H1 (cell line): ENCODE measurements at regions not wholly inside any gene's neighbourhood (a gene's known extent, or its start where the extent isn't known, plus 50 kb on each side); places are given as distances from the start of the nearest gene placed in this dataset.

Experiments
- CTCF ChIA-PET: fragments of 300-600 bp; sonication (Branson Sonifier 250); formaldehyde crosslinking; loops from one replicate; lab custom pipeline; 2021; ENCODE audit not compliant: partially characterized antibody; lab: Charles Lee
- POLR2A ChIA-PET: fragments of 300-600 bp; sonication (Branson Sonifier 250); formaldehyde crosslinking; loops from one replicate; lab custom pipeline; 2021; ENCODE audit warnings: inconsistent platforms; ENCODE audit not compliant: partially characterized antibody; lab: Charles Lee
- DNase-seq, 2 experiments: peaks; one replicate each; pipeline versions ENCODE4 v3.0.0 to v3.0.0-alpha.2; 2010 to 2022; ENCODE audit warnings: low spot score in 2 of 2, low read depth in 1 of 2, mixed read lengths in 1 of 2
- FAIRE-seq: peaks from 2 replicates; lab custom pipeline; 2011; peaks lifted over from hg19 to GRCh38; lab: Jason Lieb, UNC
- H2AFZ ChIP-seq: 2 replicates; pipeline ENCODE4 v1.8.1; 2012; ENCODE audit warnings: low read length, inconsistent platforms
- H2AK5ac ChIP-seq: 2 replicates; pipeline ENCODE4 v1.6.1; 2013; ENCODE audit warnings: low read depth, low read length
- H2BK120ac ChIP-seq: replicated peaks from 2 replicates; pipeline ENCODE3; 2013; ENCODE audit warnings: low read depth, low read length, inconsistent platforms
- H2BK12ac ChIP-seq: 2 replicates; pipeline ENCODE4 v1.6.1; 2013; ENCODE audit warnings: low read depth, low read length
- H2BK15ac ChIP-seq: 2 replicates; pipeline ENCODE4 v1.6.1; 2013; ENCODE audit warnings: low read length
- H2BK20ac ChIP-seq: 2 replicates; pipeline ENCODE4 v1.6.1; 2013; ENCODE audit warnings: low read length
- H2BK5ac ChIP-seq: 2 replicates; pipeline ENCODE4 v1.6.1; 2013; ENCODE audit warnings: low read depth, low read length
- H3K14ac ChIP-seq: 2 replicates; pipeline ENCODE4 v1.6.1; 2013; ENCODE audit warnings: inconsistent platforms; ENCODE audit not compliant: insufficient read length
- H3K18ac ChIP-seq: 2 replicates; pipeline ENCODE4 v1.6.1; 2013; ENCODE audit warnings: low read length; ENCODE audit errors: extremely low read depth
- H3K23ac ChIP-seq: 2 replicates; pipeline ENCODE4 v1.6.1; 2013; ENCODE audit warnings: inconsistent platforms; ENCODE audit not compliant: insufficient read length
- H3K23me2 ChIP-seq: 2 replicates; pipeline ENCODE4 v1.6.1; 2013; ENCODE audit warnings: low read depth, low read length
- H3K27ac ChIP-seq: 2 replicates; pipeline ENCODE4 v1.6.1; 2011; ENCODE audit warnings: low read depth, low read length, inconsistent platforms
- H3K27me3 ChIP-seq, 4 experiments: replicated peaks in 1 of 4; 1 replicate in 1 of 4; 2 replicates in 3 of 4; pipeline versions ENCODE4 v1.6.1 to v1.8.1; 2011 to 2013; ENCODE audit warnings: low read length in 3 of 4, mild to moderate bottlenecking in 3 of 4, inconsistent platforms in 2 of 4, mixed read lengths in 2 of 4, moderate library complexity in 1 of 4; ENCODE audit not compliant: control insufficient read depth in 3 of 4, insufficient read depth in 3 of 4; ENCODE audit errors: extremely low read depth in 1 of 4
- H3K36me3 ChIP-seq, 4 experiments: 2 replicates each; pipeline versions ENCODE4 v1.6.1 to v1.8.1; 2011 to 2013; ENCODE audit warnings: mild to moderate bottlenecking in 4 of 4, low read length in 3 of 4, moderate library complexity in 2 of 4, control low read depth in 1 of 4, inconsistent platforms in 1 of 4; ENCODE audit not compliant: insufficient read depth in 4 of 4, control insufficient read depth in 2 of 4
- H3K4ac ChIP-seq: replicated peaks from 2 replicates; pipeline ENCODE3; 2013; ENCODE audit warnings: low read length, low read depth, mixed read lengths, inconsistent platforms; ENCODE audit not compliant: insufficient read length
- H3K4me1 ChIP-seq, 4 experiments: replicated peaks in 1 of 4; 1 replicate in 1 of 4; 2 replicates in 3 of 4; pipeline versions ENCODE4 v1.6.1 to v1.8.1; 2011 to 2013; ENCODE audit warnings: low read length in 3 of 4, inconsistent platforms in 2 of 4, mixed read lengths in 1 of 4; ENCODE audit not compliant: insufficient read depth in 4 of 4, control insufficient read depth in 3 of 4
- H3K4me2 ChIP-seq, 2 experiments: 2 replicates each; pipeline versions ENCODE4 v1.6.1 to v1.8.1; 2011 to 2013; ENCODE audit warnings: low read depth in 2 of 2, low read length in 2 of 2, control low read depth in 1 of 2, inconsistent platforms in 1 of 2, mild to moderate bottlenecking in 1 of 2; ENCODE audit not compliant: insufficient read depth in 1 of 2
- H3K4me3 ChIP-seq, 4 experiments: fragments of 200-600, 300-600 bp in 1 of 4; sonication (generic), shearing (Covaris generic), sonication (Bioruptor Twin) in 1 of 4; 2 replicates each; pipeline versions ENCODE4 v1.5.1 to v1.8.1; 2011 to 2016; ENCODE audit warnings: low read length in 4 of 4, low read depth in 3 of 4, control low read depth in 2 of 4, inconsistent platforms in 2 of 4, mild to moderate bottlenecking in 2 of 4, mixed read lengths in 1 of 4, moderate library complexity in 1 of 4; ENCODE audit not compliant: insufficient read depth in 2 of 4; ENCODE audit errors: extremely low read depth in 1 of 4
- H3K56ac ChIP-seq: replicated peaks from 2 replicates; pipeline ENCODE3; 2013; ENCODE audit warnings: low read depth, mild to moderate bottlenecking, mixed read lengths, low read length, inconsistent platforms; ENCODE audit not compliant: insufficient read length
- H3K79me1 ChIP-seq: 2 replicates; pipeline ENCODE4 v1.6.1; 2013; ENCODE audit warnings: low read depth, low read length, control low read depth
- H3K79me2 ChIP-seq, 2 experiments: 2 replicates each; pipeline versions ENCODE4 v1.6.1 to v1.8.1; 2012 to 2013; ENCODE audit warnings: low read length in 2 of 2, mild to moderate bottlenecking in 2 of 2, inconsistent platforms in 1 of 2; ENCODE audit not compliant: insufficient read depth in 2 of 2, control insufficient read depth in 1 of 2
- H3K9ac ChIP-seq, 4 experiments: replicated peaks in 1 of 4; 1 replicate in 1 of 4; 2 replicates in 3 of 4; pipeline versions ENCODE4 v1.6.1 to v1.8.1; 2011 to 2013; ENCODE audit warnings: low read depth in 3 of 4, low read length in 3 of 4, control low read depth in 2 of 4, mild to moderate bottlenecking in 2 of 4, moderate library complexity in 2 of 4, inconsistent platforms in 1 of 4; ENCODE audit errors: extremely low read depth in 1 of 4
- H3K9me3 ChIP-seq, 2 experiments: 2 replicates each; pipeline versions ENCODE4 v1.6.1 to v1.8.1; 2012 to 2013; ENCODE audit warnings: mild to moderate bottlenecking in 2 of 2, moderate library complexity in 2 of 2, control low read depth in 1 of 2, inconsistent platforms in 1 of 2, low read depth in 1 of 2, low read length in 1 of 2, mixed read lengths in 1 of 2; ENCODE audit not compliant: insufficient read depth in 2 of 2
- H4K20me1 ChIP-seq, 2 experiments: replicated peaks in 1 of 2; 2 replicates each; pipeline versions ENCODE3 to v1.8.1; 2011 to 2013; ENCODE audit warnings: inconsistent platforms in 2 of 2, low read length in 2 of 2, mild to moderate bottlenecking in 1 of 2; ENCODE audit not compliant: insufficient read depth in 2 of 2, control insufficient read depth in 1 of 2
- H4K5ac ChIP-seq: 2 replicates; pipeline ENCODE4 v1.6.1; 2013; ENCODE audit warnings: low read length, low read depth, mixed read lengths, inconsistent platforms; ENCODE audit not compliant: insufficient read length
- H4K8ac ChIP-seq: 2 replicates; pipeline ENCODE4 v1.8.0; 2013; ENCODE audit warnings: mild to moderate bottlenecking, moderate library complexity, low read length, inconsistent platforms; ENCODE audit not compliant: insufficient read depth; ENCODE audit errors: extremely low read depth
- H4K91ac ChIP-seq: replicated peaks from 2 replicates; pipeline ENCODE3; 2013; ENCODE audit warnings: low read length, mixed read lengths, inconsistent platforms; ENCODE audit not compliant: insufficient read length
- CEBPB ChIP-seq: IDR thresholded peaks from 2 replicates; pipeline ENCODE4 v1.6.1; 2012; ENCODE audit warnings: low read depth, low read length
- CHD2 ChIP-seq: IDR thresholded peaks from 2 replicates; pipeline ENCODE4 v1.6.1; 2012; ENCODE audit warnings: low read length, improper control_type of control experiment
- CREB1 ChIP-seq: IDR thresholded peaks from 2 replicates; pipeline ENCODE4 v1.6.1; 2012; ENCODE audit warnings: inconsistent platforms
- EGR1 ChIP-seq: IDR thresholded peaks from 2 replicates; pipeline ENCODE4 v1.6.1; 2011; ENCODE audit warnings: low read depth, low read length, borderline replicate concordance
- EP300 ChIP-seq, 2 experiments: IDR thresholded peaks; 1 replicate in 1 of 2; 2 replicates in 1 of 2; pipeline ENCODE4 v1.6.1; 2011 to 2012; ENCODE audit warnings: low read depth in 2 of 2, low read length in 2 of 2, mild to moderate bottlenecking in 2 of 2, borderline replicate concordance in 1 of 2, inconsistent platforms in 1 of 2, moderate library complexity in 1 of 2
- GABPA ChIP-seq: IDR thresholded peaks from 2 replicates; pipeline ENCODE4 v1.6.1; 2011; ENCODE audit warnings: mild to moderate bottlenecking, low read length, moderate library complexity, borderline replicate concordance; ENCODE audit not compliant: insufficient read depth
- GTF2F1 ChIP-seq: IDR thresholded peaks from 2 replicates; pipeline ENCODE4 v1.6.1; 2012; ENCODE audit warnings: low read depth, low read length, improper control_type of control experiment, borderline replicate concordance
- HDAC2 ChIP-seq, 2 experiments: fragments of 300-600 bp in 1 of 2; sonication (generic) in 1 of 2; IDR thresholded peaks; 2 replicates each; pipeline ENCODE4 v1.6.1; 2011 to 2012; ENCODE audit warnings: low read depth in 2 of 2, low read length in 2 of 2, mild to moderate bottlenecking in 2 of 2, moderate library complexity in 2 of 2, borderline replicate concordance in 1 of 2, inconsistent platforms in 1 of 2
- MAFK ChIP-seq: IDR thresholded peaks from 2 replicates; pipeline ENCODE4 v1.6.1; 2012; ENCODE audit warnings: low read depth, mild to moderate bottlenecking, improper control_type of control experiment, low read length
- NRF1 ChIP-seq: IDR thresholded peaks from 2 replicates; pipeline ENCODE4 v1.6.1; 2011; ENCODE audit warnings: mild to moderate bottlenecking, low read depth, low read length, improper control_type of control experiment
- PHF8 ChIP-seq: fragments of 200-600 bp; sonication (generic); conservative IDR thresholded peaks from 2 replicates; pipeline ENCODE4 v1.7.1; 2012; ENCODE audit warnings: low read depth, mild to moderate bottlenecking, inconsistent platforms, low read length, moderate library complexity
- POLR2A ChIP-seq, 2 experiments: IDR thresholded peaks; 1 replicate in 1 of 2; 2 replicates in 1 of 2; pipeline ENCODE4 v1.6.1; 2011; ENCODE audit warnings: low read depth in 2 of 2, low read length in 2 of 2, mild to moderate bottlenecking in 2 of 2; ENCODE audit errors: control extremely low read depth in 1 of 2
- SIRT6 ChIP-seq: IDR thresholded peaks from one replicate; pipeline ENCODE4 v1.7.1; 2012; ENCODE audit warnings: low read length, inconsistent platforms
- TEAD4 ChIP-seq: IDR thresholded peaks from 2 replicates; pipeline ENCODE4 v1.6.1; 2012; ENCODE audit warnings: low read depth, low read length, inconsistent platforms, mixed read lengths
- YY1 ChIP-seq: IDR thresholded peaks from 2 replicates; pipeline ENCODE4 v1.6.1; 2011; ENCODE audit warnings: low read depth, mild to moderate bottlenecking, low read length
- WGBS, 2 experiments: shearing (Covaris generic) in 1 of 2; methylation state at CpG; one replicate each; pipeline versions ENCODE4 v1.1.6 to v1.1.7; 2013 to 2015; ENCODE audit warnings: low lambda C conversion rate in 2 of 2, mixed read lengths in 2 of 2, inconsistent platforms in 1 of 2, low coverage in 1 of 2, missing lambda C conversion rate in 1 of 2; ENCODE audit not compliant: insufficient replicate concordance in 2 of 2, insufficient coverage in 1 of 2, insufficient read length in 1 of 2; ENCODE audit errors: extremely low coverage in 1 of 2, missing lambda C conversion rate in 1 of 2; 5-methylcytosine and 5-hydroxymethylcytosine counted together
- TF ChIP-seq, protein P1 (sequence below): IDR thresholded peaks from 2 replicates; pipeline ENCODE4 v1.6.1; 2012; ENCODE audit warnings: inconsistent platforms

DNA sequence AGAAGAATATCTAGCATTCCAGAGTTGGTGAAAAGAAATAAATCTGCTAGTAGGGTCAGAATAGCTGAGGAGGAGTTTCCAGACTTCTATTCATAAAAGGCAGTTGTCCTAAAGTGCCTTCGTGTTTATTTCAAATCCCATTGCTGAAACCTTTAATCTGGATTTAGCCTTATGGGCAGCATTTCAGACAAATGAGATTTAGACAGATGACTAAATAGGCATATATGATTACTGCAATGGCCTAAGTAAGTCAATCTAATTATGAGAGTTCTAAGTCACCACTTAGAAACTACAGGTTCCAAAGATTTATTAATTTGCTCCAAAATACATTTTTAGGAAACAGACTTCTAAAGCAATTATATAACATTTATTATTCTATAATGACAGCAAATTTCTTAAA, 368.7 kb downstream of the LIG4 start:
- Histone ChIP-seq H3K18ac (no peak overlapping the region), H4K20me1 (peaks cover 0 to 1% of the 10 kb centered on the region in 2 experiments), H3K27me3 (no peaks in the 10 kb centered on the region), H3K27ac (no peak overlapping the region), H3K4me1 (peaks cover 2 to 12% (median 7%) of the 10 kb centered on the region in 4 experiments; a peak in 5 of 7 replicates), H2AFZ (no peak overlapping the region), H4K8ac (no peak overlapping the region), H2BK5ac (no peak overlapping the region), H2BK20ac (no peak overlapping the region), H2AK5ac (no peak overlapping the region), H3K79me1 (no peaks in the 10 kb centered on the region), H3K36me3 (no peaks in the 10 kb centered on the region), H3K9me3 (no peaks in the 10 kb centered on the region), H3K4ac (no peak overlapping the region), H4K91ac (no peak overlapping the region), H3K23me2 (no peaks in the 10 kb centered on the region), H2BK120ac (no peak overlapping the region), H3K79me2 (peaks cover 0 to 3% of the 10 kb centered on the region in 2 experiments; a peak in 1 of 4 replicates), H3K23ac (no peak overlapping the region), H3K14ac (no peak overlapping the region), H3K4me3 (no peak overlapping the region), H3K56ac (no peak overlapping the region), H2BK15ac (no peak overlapping the region), H3K4me2 (no peak overlapping the region), H3K9ac (no peak overlapping the region), H2BK12ac (no peak overlapping the region), H4K5ac (no peak overlapping the region)
- no peak for DNase-seq
- FAIRE-seq, result no peak
- POLR2A ChIA-PET, result no interaction called here
- WGBS, 2 experiments, result 75% methylated on average over 1 of the region's 1 CpG; no CpG with 5 or more reads in 1 of the 2 experiments
- CTCF ChIA-PET, result interaction anchor here (0.9 to 1.3 kb wide), 2 partner anchors 106 to 643 kb away, joined by 3 read pairs; no protein-coding TSS in a partner anchor
- no peak for TF ChIP-seq GABPA
- TF ChIP-seq NRF1, result no peak
- TF ChIP-seq CEBPB, result no peak
- no peak for TF ChIP-seq GTF2F1
- no peak for TF ChIP-seq CREB1
- TF ChIP-seq HDAC2 (IDR thresholded peaks at IDR 0.05; ENCODE audit: borderline replicate concordance in 1 of 2, low read depth in 2 of 2, low read length in 2 of 2), result no peak
- no peak for TF ChIP-seq MAFK
- TF ChIP-seq EP300 (IDR thresholded peaks at IDR 0.05; ENCODE audit: borderline replicate concordance in 1 of 2, low read depth in 2 of 2, low read length in 2 of 2), result no peak
- no peak for TF ChIP-seq EGR1
- TF ChIP-seq YY1, result no peak
- TF ChIP-seq, protein P1, sequence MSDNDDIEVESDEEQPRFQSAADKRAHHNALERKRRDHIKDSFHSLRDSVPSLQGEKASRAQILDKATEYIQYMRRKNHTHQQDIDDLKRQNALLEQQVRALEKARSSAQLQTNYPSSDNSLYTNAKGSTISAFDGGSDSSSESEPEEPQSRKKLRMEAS, result no peak
- TF ChIP-seq CHD2, result no peak
- TF ChIP-seq TEAD4, result no peak
- TF ChIP-seq PHF8, result no peak
- no peak for TF ChIP-seq SIRT6
- no peak for TF ChIP-seq POLR2A (IDR thresholded peaks at IDR 0.05; ENCODE audit: control extremely low read depth in 1 of 2, low read depth in 2 of 2, low read length in 2 of 2)
